HG03095 (cell line): ENCODE measurements at regions not wholly inside any gene's neighbourhood (a gene's known extent, or its start where the extent isn't known, plus 50 kb on each side); places are given as distances from the start of the nearest gene placed in this dataset.

Experiments
- ATAC-seq: cut with Tn5 transposase; IDR thresholded peaks from one replicate; pipeline ENCODE4 v1.9.1; 2021; ENCODE audit warnings: moderate library complexity; ENCODE audit not compliant: unreplicated experiment

- ATAC-seq = no peak
Measured at GRCh38 chr2:52961403-52961802, 806.2 kb upstream of the CHAC2 start.

- ATAC-seq = no peak
Measured at GRCh38 chr2:52960881-52961280, 806.7 kb upstream of the CHAC2 start.

- ATAC-seq = no peak
Measured at GRCh38 chr2:52959801-52960200, 807.8 kb upstream of the CHAC2 start.

GRCh38 chr2:52956766-52957165, 810.8 kb upstream of the CHAC2 start:
- ATAC-seq = no peak

- no peak for ATAC-seq
Measured at GRCh38 chr2:52956118-52956517, 811.5 kb upstream of the CHAC2 start.

- ATAC-seq = no peak
Measured at GRCh38 chr2:52955079-52955478, 812.5 kb upstream of the CHAC2 start.

GRCh38 chr2:52940101-52940500, 827.5 kb upstream of the CHAC2 start:
- no peak for ATAC-seq

GRCh38 chr2:52939250-52939649, 828.4 kb upstream of the CHAC2 start:
- ATAC-seq = no peak

GRCh38 chr2:52936029-52936428, 831.6 kb upstream of the CHAC2 start:
- no peak for ATAC-seq

GRCh38 chr2:52934920-52935640, 832.5 kb upstream of the CHAC2 start:
- no peak for ATAC-seq

GRCh38 chr2:52934323-52934898, 833.2 kb upstream of the CHAC2 start:
- ATAC-seq = no peak

GRCh38 chr2:52933878-52934277, 833.7 kb upstream of the CHAC2 start:
- no peak for ATAC-seq

GRCh38 chr2:52931660-52932059, 835.9 kb upstream of the CHAC2 start:
- ATAC-seq = peak; percentile 47

- no peak for ATAC-seq
Measured at GRCh38 chr2:52929412-52929811, 838.2 kb upstream of the CHAC2 start.

- no peak for ATAC-seq
Measured at GRCh38 chr2:52919673-52920072, 847.9 kb upstream of the CHAC2 start.

GRCh38 chr2:52918551-52918950, 849.1 kb upstream of the CHAC2 start:
- ATAC-seq = no peak

GRCh38 chr2:52916981-52917380, 850.6 kb upstream of the CHAC2 start:
- ATAC-seq = no peak

GRCh38 chr2:52904355-52904891, 863.2 kb upstream of the CHAC2 start:
- no peak for ATAC-seq

GRCh38 chr2:52897511-52898044, 870.0 kb upstream of the CHAC2 start:
- no peak for ATAC-seq

GRCh38 chr2:52895726-52896340, 871.8 kb upstream of the CHAC2 start:
- ATAC-seq = no peak

- ATAC-seq = no peak
Measured at GRCh38 chr2:52886556-52886955, 881.0 kb upstream of the CHAC2 start.
